Skeletal muscle tissue (tissue), 3 donors: ENCODE measurements at regions not wholly inside any gene's neighbourhood (a gene's known extent, or its start where the extent isn't known, plus 50 kb on each side); places are given as distances from the start of the nearest gene placed in this dataset.
A peak's percentile ranks its signal among the peaks of the same experiment; 100 is the strongest.

ENCODE experiments used
- H3K27ac ChIP-seq: one replicate; pipeline ENCODE4 v1.7.0; 2013; ENCODE audit warnings: mild to moderate bottlenecking, low read depth, low read length, inconsistent platforms
- H3K27me3 ChIP-seq, 3 donors: one replicate each; pipeline ENCODE4 v1.7.0; 2013; ENCODE audit warnings: low read length in 3 of 3; ENCODE audit not compliant: control insufficient read depth in 3 of 3, insufficient read depth in 3 of 3
- H3K36me3 ChIP-seq, 3 donors: one replicate each; pipeline ENCODE4 v1.7.0; 2013; ENCODE audit warnings: low read length in 3 of 3; ENCODE audit not compliant: control insufficient read depth in 3 of 3, insufficient read depth in 3 of 3
- H3K4me1 ChIP-seq, 3 donors: one replicate each; pipeline ENCODE4 v1.7.0; 2013; ENCODE audit warnings: low read length in 3 of 3, mild to moderate bottlenecking in 3 of 3; ENCODE audit not compliant: control insufficient read depth in 3 of 3, insufficient read depth in 3 of 3
- H3K4me3 ChIP-seq, 3 donors: one replicate each; pipeline ENCODE4 v1.7.0; 2013; ENCODE audit warnings: low read length in 3 of 3
- H3K9ac ChIP-seq, 3 donors: one replicate each; pipeline ENCODE4 v1.7.0; 2013; ENCODE audit warnings: low read length in 3 of 3, mild to moderate bottlenecking in 3 of 3, moderate library complexity in 2 of 3, low read depth in 1 of 3
- H3K9me3 ChIP-seq, 3 donors: one replicate each; pipeline ENCODE4 v1.7.0; 2013; ENCODE audit warnings: low read length in 3 of 3; ENCODE audit not compliant: control insufficient read depth in 3 of 3
- donor health status: Osteomylitis.

DNA sequence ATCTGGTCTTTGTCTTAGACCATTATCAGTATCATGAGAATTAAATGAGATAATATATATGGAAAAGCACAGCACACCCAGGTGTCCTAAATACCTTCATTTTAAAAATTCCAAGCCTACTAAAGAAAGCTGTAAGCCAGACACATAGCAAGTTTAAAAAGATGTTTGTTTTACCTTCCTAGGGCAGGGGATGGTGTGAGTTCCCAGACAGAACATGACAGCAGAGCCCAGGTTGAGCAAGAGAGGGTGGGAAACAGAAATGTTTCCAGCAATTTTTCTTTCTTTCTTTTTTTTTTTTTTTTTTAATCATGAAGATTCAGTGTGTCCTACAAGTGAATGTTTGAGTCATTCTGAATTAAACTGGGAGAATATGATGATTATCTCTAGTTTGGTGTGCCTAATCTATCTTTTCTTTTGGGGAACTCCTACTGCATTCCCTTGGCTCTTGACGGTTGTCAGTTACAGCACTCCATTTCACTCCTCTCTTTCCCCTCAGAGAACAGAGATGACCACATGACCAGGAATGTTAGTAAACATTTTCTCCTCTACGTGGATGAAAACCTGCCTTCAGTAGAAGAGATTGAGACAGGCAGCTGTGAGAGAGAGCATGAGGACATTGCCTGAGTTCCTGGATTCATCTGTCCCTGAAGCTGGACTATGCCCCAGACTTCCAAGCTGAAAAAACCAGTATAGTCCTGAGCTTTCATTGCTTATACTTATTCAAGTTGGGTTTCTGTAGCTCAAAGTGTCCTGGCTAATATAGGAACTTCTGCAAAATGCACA lies 54.5 kb upstream of the ARL14 start:
- H3K4me3 ChIP-seq: no peak overlapping the region
- H3K4me1 ChIP-seq: peaks cover 0 to 4% (median 3%) of the 10 kb centered on the region in 3 donors
- H3K27ac ChIP-seq: no peak overlapping the region
- H3K36me3 ChIP-seq: no peaks in the 10 kb centered on the region
- no peaks in the 10 kb centered on the region for H3K27me3 ChIP-seq
- no peak overlapping the region for H3K9ac ChIP-seq
- H3K9me3 ChIP-seq: no peaks in the 10 kb centered on the region

DNA sequence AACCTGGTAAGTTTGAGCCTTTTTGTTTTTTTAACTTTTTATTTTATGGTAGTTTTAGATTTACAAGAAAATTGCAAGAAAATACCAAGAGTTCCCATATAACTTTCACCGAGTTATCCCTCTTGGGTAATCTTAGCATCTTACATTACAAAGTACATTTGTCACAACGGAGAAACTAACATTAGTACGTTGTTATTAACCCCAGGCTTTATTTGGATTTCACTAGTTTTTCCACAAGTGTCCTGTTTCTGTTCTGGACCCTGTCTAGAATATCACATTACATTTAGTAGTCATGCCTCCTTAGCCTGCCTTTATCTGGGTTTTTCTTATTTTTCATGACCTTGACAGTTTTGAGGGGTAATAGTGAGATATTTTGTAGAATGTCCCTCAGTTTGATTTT lies 53.5 kb upstream of the KPNA4 start:
- H3K36me3 ChIP-seq: no peaks in the 10 kb centered on the region
- H3K27me3 ChIP-seq: no peaks in the 10 kb centered on the region
- no peak overlapping the region for H3K4me3 ChIP-seq
- no peak overlapping the region for H3K27ac ChIP-seq
- peaks cover 3 to 9% (median 4%) of the 10 kb centered on the region in 3 donors for H3K4me1 ChIP-seq
- H3K9ac ChIP-seq: no peak overlapping the region
- H3K9me3 ChIP-seq: no peaks in the 10 kb centered on the region

DNA sequence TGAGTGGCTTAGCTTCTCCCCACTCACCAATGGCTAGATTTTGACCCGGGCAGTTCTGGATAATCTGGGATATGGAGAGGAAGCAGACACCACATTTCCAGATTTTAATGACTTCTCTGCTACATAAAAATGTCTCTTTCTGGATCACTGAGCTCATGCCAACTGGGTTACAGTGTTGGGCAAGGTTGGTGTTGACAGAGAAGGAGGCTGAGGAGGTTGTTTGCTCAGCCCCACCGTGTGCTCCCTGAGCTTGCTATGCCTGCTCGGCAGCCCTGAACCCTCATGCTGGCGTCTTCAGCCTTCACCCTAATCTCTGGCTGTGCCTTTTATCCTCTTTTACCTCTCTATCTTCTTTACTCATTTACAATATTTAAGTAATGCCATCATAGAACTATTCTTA lies 53.0 kb upstream of the KPNA4 start:
- no peak overlapping the region for H3K27ac ChIP-seq
- H3K9ac ChIP-seq: no peak overlapping the region
- no peaks in the 10 kb centered on the region for H3K36me3 ChIP-seq
- H3K4me1 ChIP-seq: peaks cover 3 to 9% (median 4%) of the 10 kb centered on the region in 3 donors
- no peak overlapping the region for H3K4me3 ChIP-seq
- H3K9me3 ChIP-seq: no peaks in the 10 kb centered on the region
- H3K27me3 ChIP-seq: no peaks in the 10 kb centered on the region

DNA sequence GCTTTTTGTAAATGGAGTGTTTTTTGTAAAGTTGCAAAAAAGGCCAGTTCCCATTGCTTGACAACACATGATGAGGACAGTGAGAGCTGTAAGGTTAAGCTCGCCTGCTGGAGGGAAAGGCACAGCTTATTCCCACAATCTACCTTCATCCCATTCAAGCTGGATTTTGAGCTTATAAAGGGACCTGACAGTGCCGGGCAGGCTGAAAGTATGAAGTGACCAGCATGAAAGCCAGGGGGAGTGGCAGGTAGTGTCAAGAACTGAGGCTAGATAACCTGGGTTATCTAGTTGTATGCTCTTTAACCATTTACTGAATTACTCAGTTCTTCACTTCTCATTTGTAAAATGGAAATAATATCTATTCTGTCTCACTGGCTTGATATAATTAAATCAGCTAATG lies 52.3 kb upstream of the KPNA4 start:
- no peaks in the 10 kb centered on the region for H3K9me3 ChIP-seq
- peaks cover 3 to 9% (median 4%) of the 10 kb centered on the region in 3 donors for H3K4me1 ChIP-seq
- no peaks in the 10 kb centered on the region for H3K27me3 ChIP-seq
- H3K36me3 ChIP-seq: no peaks in the 10 kb centered on the region
- no peak overlapping the region for H3K27ac ChIP-seq
- H3K4me3 ChIP-seq: no peak overlapping the region
- no peak overlapping the region for H3K9ac ChIP-seq

DNA sequence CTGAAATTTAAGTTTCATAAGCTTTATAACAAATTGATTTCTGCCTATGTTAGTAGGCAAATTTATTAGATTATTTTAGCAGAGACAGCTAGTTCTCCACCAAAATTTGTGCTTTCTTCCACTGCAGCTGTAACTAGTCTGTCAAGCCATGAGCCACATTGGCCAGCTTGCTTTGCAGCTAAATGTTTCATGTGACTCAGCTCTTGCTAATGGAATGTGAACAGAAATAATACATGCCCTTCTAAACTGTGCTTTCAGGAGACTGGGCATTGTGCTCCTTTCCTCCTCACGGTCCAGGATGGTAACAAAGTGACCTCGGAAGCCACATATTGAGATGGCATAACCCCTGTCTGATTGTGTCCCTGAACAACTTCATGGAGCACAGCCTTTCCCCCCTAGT lies 51.3 kb upstream of the KPNA4 start:
- Histone ChIP-seq H3K27ac (peak overlapping the region; percentile 8), H3K27me3 (no peaks in the 10 kb centered on the region)

DNA sequence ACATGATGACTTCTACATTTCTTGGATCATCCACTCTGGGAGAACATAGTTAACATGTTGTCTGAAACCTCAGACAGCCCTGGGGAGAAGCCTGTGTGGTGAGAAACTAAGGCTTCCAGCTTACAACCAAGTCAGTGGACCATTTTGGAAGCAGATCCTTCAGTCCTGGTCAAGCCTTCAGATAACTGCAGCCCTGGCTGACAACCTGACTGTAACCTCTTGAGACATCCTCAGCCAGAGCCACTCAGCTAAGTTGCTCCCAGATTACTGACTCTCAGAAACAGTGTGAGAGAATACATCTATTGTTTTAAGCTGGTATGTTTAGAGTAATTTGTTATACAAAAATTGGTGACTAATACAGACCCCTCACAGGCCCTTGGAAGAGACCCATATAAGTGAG lies 50.9 kb upstream of the KPNA4 start:
- H3K36me3 ChIP-seq: no peaks in the 10 kb centered on the region
- H3K9ac ChIP-seq: no peak overlapping the region
- H3K4me1 ChIP-seq: peaks cover 3 to 9% (median 4%) of the 10 kb centered on the region in 3 donors
- no peak overlapping the region for H3K4me3 ChIP-seq
- peak overlapping the region; percentile 8 for H3K27ac ChIP-seq
- no peaks in the 10 kb centered on the region for H3K27me3 ChIP-seq
- no peaks in the 10 kb centered on the region for H3K9me3 ChIP-seq

More for the DNA sequence above, 51.3 kb upstream of the KPNA4 start:
- no peaks in the 10 kb centered on the region for H3K9me3 ChIP-seq
- no peaks in the 10 kb centered on the region for H3K36me3 ChIP-seq
- H3K4me3 ChIP-seq: no peak overlapping the region
- H3K4me1 ChIP-seq: peaks cover 3 to 9% (median 4%) of the 10 kb centered on the region in 3 donors
- H3K9ac ChIP-seq: peak overlapping the region in 1 of 3 donors; percentile 40
